T-cell (primary cell): ENCODE measurements at regions not wholly inside any gene's neighbourhood (a gene's known extent, or its start where the extent isn't known, plus 50 kb on each side); places are given as distances from the start of the nearest gene placed in this dataset.

Source experiments
- ATAC-seq, 4 experiments: fragments of 200-7000 bp in 3 of 4; fragments of 150-1000 bp in 1 of 4; cut with Tn5 transposase; replicated peaks in 1 of 4; 1 replicate in 3 of 4; 2 replicates in 1 of 4; pipeline ENCODE4 v1.10.0; 2021; ENCODE audit warnings: moderate library complexity in 3 of 4, mild to moderate bottlenecking in 2 of 4, moderate number of reproducible peaks in 1 of 4
- CTCF ChIA-PET, 2 donors: fragments of 300-600 bp; sonication (Branson Sonifier 250); formaldehyde crosslinking; loops; one replicate each; lab custom pipeline; 2022; ENCODE audit warnings: antibody characterized with exemption in 2 of 2; lab: Charles Lee
- POLR2A ChIA-PET, 2 donors: fragments of 300-600 bp; sonication (Branson Sonifier 250); formaldehyde crosslinking; loops; one replicate each; lab custom pipeline; 2022; ENCODE audit warnings: antibody characterized with exemption in 2 of 2; lab: Charles Lee
- DNase-seq, 35 experiments: peaks; one replicate each; pipeline versions ENCODE4 v3.0.0 to v3.0.0-alpha.2; 2013 to 2023
- H3K27ac ChIP-seq: one replicate; pipeline ENCODE4 v1.5.1; 2013; ENCODE audit warnings: low read length
- H3K27me3 ChIP-seq, 2 experiments: replicated peaks in 1 of 2; 1 replicate in 1 of 2; 2 replicates in 1 of 2; pipeline versions ENCODE4 v1.6.1 to v1.7.0; 2013; ENCODE audit warnings: low read length in 1 of 2, mixed read lengths in 1 of 2; ENCODE audit not compliant: control insufficient read depth in 2 of 2, insufficient read depth in 2 of 2; ENCODE audit errors: extremely low read depth in 1 of 2
- H3K36me3 ChIP-seq, 2 donors: 1 replicate in 1 of 2; 2 replicates in 1 of 2; pipeline versions ENCODE4 v1.6.1 to v1.7.0; 2013; ENCODE audit warnings: low read length in 1 of 2; ENCODE audit not compliant: control insufficient read depth in 2 of 2, insufficient read depth in 1 of 2; ENCODE audit errors: extremely low read depth in 1 of 2
- H3K4me1 ChIP-seq, 2 experiments: 1 replicate in 1 of 2; 2 replicates in 1 of 2; pipeline versions ENCODE4 v1.6.1 to v1.7.0; 2013; ENCODE audit warnings: low read length in 2 of 2, mixed read lengths in 1 of 2; ENCODE audit not compliant: insufficient read depth in 2 of 2, control insufficient read depth in 1 of 2; ENCODE audit errors: extremely low read depth in 1 of 2
- H3K4me3 ChIP-seq, 2 donors: 1 replicate in 1 of 2; 2 replicates in 1 of 2; pipeline versions ENCODE4 v1.5.1 to v1.7.0; 2013; ENCODE audit warnings: mild to moderate bottlenecking in 2 of 2, low read length in 1 of 2, moderate library complexity in 1 of 2; ENCODE audit not compliant: control insufficient read depth in 1 of 2; ENCODE audit errors: extremely low read depth in 1 of 2
- H3K9me3 ChIP-seq: 2 replicates; pipeline ENCODE4 v1.7.0; 2013
- H3K27ac Mint-ChIP-seq, 2 donors: one replicate each; pipeline ENCODE4 v1.8.0; 2020 to 2021; ENCODE audit warnings: mild to moderate bottlenecking in 2 of 2, mixed read lengths in 2 of 2
- H3K27me3 Mint-ChIP-seq, 2 donors: one replicate each; pipeline ENCODE4 v1.8.0; 2021 to 2022; ENCODE audit warnings: mixed read lengths in 2 of 2
- H3K36me3 Mint-ChIP-seq: one replicate; pipeline ENCODE4 v1.8.0; 2021; ENCODE audit warnings: mixed read lengths
- H3K4me1 Mint-ChIP-seq, 3 donors: one replicate each; pipeline ENCODE4 v1.8.0; 2020 to 2022; ENCODE audit warnings: mixed read lengths in 3 of 3, mild to moderate bottlenecking in 1 of 3
- H3K4me3 Mint-ChIP-seq, 3 donors: one replicate each; pipeline ENCODE4 v1.8.0; 2020 to 2022; ENCODE audit warnings: mild to moderate bottlenecking in 3 of 3, mixed read lengths in 3 of 3, moderate library complexity in 3 of 3
- H3K9me3 Mint-ChIP-seq, 3 donors: one replicate each; pipeline ENCODE4 v1.8.0; 2020 to 2022; ENCODE audit warnings: mixed read lengths in 3 of 3
- WGBS: methylation state at CpG from one replicate; pipeline ENCODE4 v1.1.5; 2013; ENCODE audit warnings: missing lambda C conversion rate; ENCODE audit not compliant: insufficient coverage; 5-methylcytosine and 5-hydroxymethylcytosine counted together

DNA sequence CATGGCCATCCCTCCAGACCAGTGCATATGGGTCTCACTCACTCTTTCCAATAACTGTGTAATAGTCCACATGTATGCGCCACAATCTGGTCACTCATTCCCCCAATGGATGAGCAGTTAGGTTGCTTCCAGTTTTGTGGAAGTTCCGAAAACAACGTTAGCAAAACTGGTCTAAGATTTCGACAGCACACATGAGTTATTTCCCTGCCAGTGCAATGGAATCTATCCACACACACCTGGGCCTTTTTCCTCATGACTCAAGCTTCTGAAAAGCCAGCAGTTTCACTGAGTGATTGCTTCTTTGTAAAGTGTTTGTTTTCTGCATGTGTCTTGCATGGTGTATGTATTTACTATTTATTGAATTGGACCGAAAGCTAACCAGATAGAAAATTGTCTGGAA lies 58.8 kb upstream of the FHIP2A start:
- H3K4me3 Mint-ChIP-seq, result no peak overlapping the region
- WGBS, result 93% methylated on average over 2 of the region's 5 CpGs
- peaks cover 2 to 15% of the 10 kb centered on the region in 2 experiments for H3K27me3 ChIP-seq
- H3K27ac Mint-ChIP-seq, result no peak overlapping the region
- H3K4me1 ChIP-seq, result peaks cover 7 to 8% of the 10 kb centered on the region in 2 experiments
- H3K36me3 ChIP-seq, result no peaks in the 10 kb centered on the region
- ChIA-PET POLR2A (no interaction called here), CTCF (no interaction called here)
- peaks cover 32 to 33% of the 10 kb centered on the region in 2 donors for H3K27me3 Mint-ChIP-seq
- ATAC-seq (no peak), DNase-seq (no peak)
- no peaks in the 10 kb centered on the region for H3K9me3 Mint-ChIP-seq
- H3K36me3 Mint-ChIP-seq, result no peaks in the 10 kb centered on the region
- H3K9me3 ChIP-seq, result no peaks in the 10 kb centered on the region
- no peak overlapping the region for H3K4me3 ChIP-seq
- H3K27ac ChIP-seq, result no peak overlapping the region
- peaks cover 8 to 10% (median 8%) of the 10 kb centered on the region in 3 donors for H3K4me1 Mint-ChIP-seq

DNA sequence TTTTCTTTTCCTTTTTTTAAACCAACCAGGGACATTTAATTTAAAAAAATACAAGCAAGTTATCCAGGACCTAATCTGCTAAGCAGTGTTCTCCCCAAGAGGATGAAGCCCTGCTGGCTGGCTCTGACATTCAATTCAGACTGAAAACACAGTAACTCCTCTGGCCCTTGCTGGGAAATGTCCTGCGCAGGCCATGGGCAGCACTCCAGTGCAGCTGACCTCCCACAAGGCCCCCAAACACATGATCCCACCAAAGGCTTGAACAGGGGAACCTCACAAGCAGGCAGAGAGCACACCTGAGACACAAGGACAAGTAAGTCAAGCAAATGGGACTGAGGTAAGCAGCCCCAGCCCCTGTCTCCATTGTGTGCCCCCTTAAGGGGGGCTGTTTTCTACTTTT lies 56.9 kb upstream of the FHIP2A start:
- peaks cover 8 to 10% of the 10 kb centered on the region in 2 experiments for H3K4me1 ChIP-seq
- no CpG with 5 or more reads among the region's 1 CpG for WGBS
- peaks cover 12 to 20% (median 15%) of the 10 kb centered on the region in 3 donors for H3K4me1 Mint-ChIP-seq
- H3K9me3 Mint-ChIP-seq, result no peaks in the 10 kb centered on the region
- no peaks in the 10 kb centered on the region for H3K36me3 Mint-ChIP-seq
- H3K27me3 ChIP-seq, result peaks cover 2 to 21% of the 10 kb centered on the region in 2 experiments
- ATAC-seq (no peak), DNase-seq (no peak)
- no peak overlapping the region for H3K27ac ChIP-seq
- CTCF ChIA-PET, result no interaction called here
- H3K4me3 Mint-ChIP-seq, result no peak overlapping the region
- no peaks in the 10 kb centered on the region for H3K36me3 ChIP-seq
- no peak overlapping the region for H3K27ac Mint-ChIP-seq
- no peak overlapping the region for H3K4me3 ChIP-seq
- H3K9me3 ChIP-seq, result no peaks in the 10 kb centered on the region
- POLR2A ChIA-PET, result no interaction called here
- peaks cover 33 to 39% of the 10 kb centered on the region in 2 donors for H3K27me3 Mint-ChIP-seq

DNA sequence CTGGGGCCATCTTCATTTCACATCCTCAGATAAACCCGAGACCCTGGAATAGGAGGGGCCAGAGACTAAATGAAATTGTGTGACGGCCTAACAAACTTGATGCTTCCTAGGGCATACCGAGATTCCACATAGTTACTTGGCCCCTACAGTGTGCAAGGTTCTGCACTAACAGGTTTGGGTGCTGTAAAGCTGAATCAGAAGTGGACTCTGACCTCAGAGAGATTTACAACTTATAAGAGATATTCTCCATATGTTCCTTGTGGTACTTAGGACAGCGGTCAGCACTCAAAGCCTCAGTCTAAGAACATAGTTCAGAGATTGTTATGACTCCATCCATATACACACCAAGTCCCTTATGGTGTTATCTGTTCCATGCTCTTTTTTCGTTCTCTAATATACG lies 55.1 kb upstream of the FHIP2A start:
- H3K36me3 Mint-ChIP-seq, result no peaks in the 10 kb centered on the region
- no CpG with 5 or more reads among the region's 6 CpGs for WGBS
- H3K9me3 Mint-ChIP-seq, result no peaks in the 10 kb centered on the region
- ATAC-seq (no peak), DNase-seq (no peak)
- peak overlapping the region; percentile 11 to 53 (median 39) for H3K4me3 Mint-ChIP-seq
- no peak overlapping the region for H3K27ac Mint-ChIP-seq
- Histone ChIP-seq H3K27ac (no peak overlapping the region), H3K36me3 (no peaks in the 10 kb centered on the region), H3K9me3 (no peaks in the 10 kb centered on the region), H3K27me3 (peaks cover 2 to 21% of the 10 kb centered on the region in 2 experiments), H3K4me3 (no peak overlapping the region), H3K4me1 (peaks cover 8 to 10% of the 10 kb centered on the region in 2 experiments)
- peaks cover 12 to 20% (median 15%) of the 10 kb centered on the region in 3 donors for H3K4me1 Mint-ChIP-seq
- CTCF ChIA-PET, result interaction anchor here in 1 of 2 donors (0.5 to 1.2 kb wide), 2 partner anchors 55 to 462 kb away, joined by 4 read pairs; partner anchors contain the start of gene FHIP2A
- POLR2A ChIA-PET, result no interaction called here
- H3K27me3 Mint-ChIP-seq, result peaks cover 31 to 38% of the 10 kb centered on the region in 2 donors

DNA sequence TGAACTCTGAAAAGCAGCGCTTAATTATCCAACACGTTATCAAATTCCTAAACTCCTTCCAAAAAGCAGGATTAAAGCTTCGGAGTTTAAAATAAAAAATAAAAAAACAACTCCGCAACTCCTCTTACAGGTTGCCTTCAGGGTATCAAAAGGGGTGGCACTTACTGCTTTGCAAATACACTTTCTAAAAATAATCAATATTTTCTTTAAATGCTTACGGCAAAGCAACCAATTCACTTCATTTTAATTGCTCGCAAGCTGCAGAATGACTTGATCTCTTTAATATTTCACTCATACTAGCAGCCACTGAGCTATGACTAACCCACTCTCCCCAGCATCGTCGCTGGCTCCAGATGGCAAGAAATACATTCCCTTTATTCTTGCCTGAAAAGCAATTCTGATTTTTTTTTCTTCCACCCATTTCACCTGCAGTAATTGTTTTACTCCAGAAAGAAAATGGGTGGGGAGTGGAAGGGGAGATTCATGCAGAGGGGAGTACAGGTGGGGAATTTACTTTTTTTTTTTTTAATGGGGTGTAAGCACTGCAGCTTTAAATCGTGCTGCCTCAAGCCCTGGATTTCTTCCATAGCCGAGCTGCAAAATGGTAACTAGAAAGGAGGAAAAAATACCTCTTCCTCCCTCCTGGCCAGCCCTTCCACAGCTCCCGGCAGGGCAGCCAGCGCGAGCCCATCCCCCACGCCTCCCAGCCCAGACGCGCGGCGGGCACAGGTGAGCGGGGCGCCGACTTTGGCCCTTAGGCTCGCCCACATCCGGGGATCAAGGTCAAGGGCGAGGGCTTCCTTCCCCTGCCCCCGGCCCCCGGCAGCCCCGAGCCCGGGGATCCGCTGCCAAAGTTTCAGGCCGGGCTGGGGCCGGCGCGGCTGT lies 54.2 kb upstream of the FHIP2A start:
- peak overlapping the region; percentile 53 to 69 (median 64) for H3K4me3 Mint-ChIP-seq
- peak overlapping the region; percentile 29 to 75 for H3K4me3 ChIP-seq

DNA sequence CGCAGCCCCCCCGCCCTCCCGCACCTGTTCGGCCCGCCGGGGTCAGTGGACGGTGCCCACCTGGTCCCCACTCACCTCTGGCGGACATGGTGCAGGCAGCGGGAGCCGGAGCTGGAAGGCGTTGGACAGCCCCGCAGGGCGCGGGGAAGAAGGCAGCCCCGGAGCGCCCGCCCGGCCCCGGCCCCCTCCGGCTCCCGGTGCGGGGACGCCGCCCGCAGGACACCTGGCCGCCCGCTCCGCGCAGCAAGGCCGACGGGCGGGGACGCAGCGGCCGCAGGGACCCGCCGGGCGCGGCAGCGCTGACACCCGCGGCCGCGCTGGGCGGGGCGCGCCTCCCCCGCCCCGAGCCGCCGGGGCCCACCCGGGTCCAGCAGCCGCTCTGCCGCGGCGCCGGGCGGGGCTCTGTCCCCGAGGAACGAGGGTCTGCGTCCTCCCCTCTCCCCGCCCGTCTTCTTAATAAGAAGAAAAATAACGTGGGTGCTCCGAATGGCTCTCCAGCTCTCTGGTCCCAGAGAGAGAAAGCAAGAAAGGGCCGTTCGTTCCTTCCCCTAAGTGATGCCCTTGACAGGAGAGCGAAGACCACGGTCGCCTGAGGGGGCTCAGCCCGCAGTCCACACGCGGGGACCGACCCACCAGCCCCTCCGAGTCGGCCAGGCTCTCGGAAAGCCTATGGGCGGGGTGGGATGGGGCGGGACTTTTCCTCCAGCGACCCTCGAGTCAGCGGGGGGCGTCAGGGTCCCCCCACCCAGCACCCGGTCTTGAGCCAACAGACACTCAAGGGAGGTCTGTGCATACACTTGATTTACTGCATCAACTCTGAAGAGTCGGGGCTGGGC lies 53.4 kb upstream of the FHIP2A start:
- Mint-ChIP-seq H3K27me3 (peaks cover 18 to 30% of the 10 kb centered on the region in 2 donors), H3K27ac (no peak overlapping the region), H3K9me3 (no peaks in the 10 kb centered on the region), H3K36me3 (no peaks in the 10 kb centered on the region), H3K4me1 (peaks cover 12 to 20% (median 15%) of the 10 kb centered on the region in 3 donors), H3K4me3 (peak overlapping the region; percentile 58 to 74 (median 64))
- ATAC-seq, result peak; percentile 36 to 62 (median 56)
- Histone ChIP-seq H3K4me3 (peak overlapping the region; percentile 29 to 47), H3K9me3 (no peaks in the 10 kb centered on the region), H3K27me3 (peaks cover 2 to 21% of the 10 kb centered on the region in 2 experiments), H3K36me3 (no peaks in the 10 kb centered on the region), H3K4me1 (peaks cover 8 to 10% of the 10 kb centered on the region in 2 experiments), H3K27ac (no peak overlapping the region)
- ChIA-PET POLR2A (no interaction called here), CTCF (interaction anchor here in 1 of 2 donors (1.7 kb wide), 1 partner anchor 297 kb away, joined by 7 read pairs; no protein-coding TSS in a partner anchor)
- DNase-seq, result peak in 3 of 35 experiments; percentile 0 to 12 (median 6)
- WGBS, result 7% methylated on average over 79 of the region's 85 CpGs

More for the DNA sequence above, 54.2 kb upstream of the FHIP2A start:
- peaks cover 12 to 20% (median 15%) of the 10 kb centered on the region in 3 donors for H3K4me1 Mint-ChIP-seq
- Histone ChIP-seq H3K27me3 (peaks cover 2 to 21% of the 10 kb centered on the region in 2 experiments), H3K27ac (no peak overlapping the region), H3K36me3 (no peaks in the 10 kb centered on the region), H3K4me1 (peaks cover 8 to 10% of the 10 kb centered on the region in 2 experiments), H3K9me3 (no peaks in the 10 kb centered on the region)
- POLR2A ChIA-PET, result no interaction called here
- ATAC-seq (peak; percentile 14 to 55 (median 52)), DNase-seq (peak in 5 of 35 experiments; percentile 8 to 22 (median 10))
- H3K27ac Mint-ChIP-seq, result peak overlapping the region in 1 of 2 donors; percentile 0
- H3K27me3 Mint-ChIP-seq, result peaks cover 26 to 35% of the 10 kb centered on the region in 2 donors
- 21% methylated on average over 15 of the region's 33 CpGs for WGBS
- CTCF ChIA-PET, result interaction anchor here in 1 of 2 donors (0.8 to 1.2 kb wide), 2 partner anchors 19 to 54 kb away, joined by 3 to 4 read pairs; partner anchors contain the start of gene FHIP2A
- no peaks in the 10 kb centered on the region for H3K9me3 Mint-ChIP-seq
- H3K36me3 Mint-ChIP-seq, result no peaks in the 10 kb centered on the region

DNA sequence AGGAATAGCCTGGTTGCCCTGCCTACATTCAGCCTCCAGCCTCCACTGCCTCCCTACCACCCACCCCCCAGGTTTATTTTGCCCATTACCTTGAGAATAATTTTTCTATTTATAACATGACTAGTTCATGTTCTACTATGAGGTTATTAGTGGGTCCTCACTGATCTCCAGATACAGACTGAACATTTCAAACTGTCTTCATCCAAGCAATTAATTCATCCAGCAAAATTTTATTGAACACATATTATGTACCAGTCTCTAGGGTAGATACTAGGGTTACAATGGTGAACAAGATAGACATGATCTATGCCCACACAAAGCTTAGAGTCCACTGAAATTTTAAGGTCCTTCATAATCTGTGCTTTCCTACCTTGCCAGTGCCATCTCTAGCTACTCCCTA lies 51.6 kb upstream of the FHIP2A start:
- Mint-ChIP-seq H3K4me1 (peaks cover 12 to 20% (median 15%) of the 10 kb centered on the region in 3 donors), H3K27ac (no peak overlapping the region), H3K9me3 (no peaks in the 10 kb centered on the region), H3K4me3 (no peak overlapping the region), H3K27me3 (peaks cover 17 to 23% of the 10 kb centered on the region in 2 donors), H3K36me3 (no peaks in the 10 kb centered on the region)
- POLR2A ChIA-PET, result interaction anchor here in 1 of 2 donors (0.8 kb wide), 1 partner anchor 251 kb away, joined by 3 read pairs; no protein-coding TSS in a partner anchor
- H3K4me1 ChIP-seq, result peaks cover 8 to 10% of the 10 kb centered on the region in 2 experiments
- peaks cover 2 to 9% of the 10 kb centered on the region in 2 experiments for H3K27me3 ChIP-seq
- no peak overlapping the region for H3K4me3 ChIP-seq
- no peaks in the 10 kb centered on the region for H3K9me3 ChIP-seq
- H3K36me3 ChIP-seq, result no peaks in the 10 kb centered on the region
- CTCF ChIA-PET, result interaction anchor here in 1 of 2 donors (0.6 kb wide), 1 partner anchor 962 kb away, joined by 3 read pairs; no protein-coding TSS in a partner anchor
- H3K27ac ChIP-seq, result no peak overlapping the region
- ATAC-seq (peak in 1 of 4 experiments; percentile 12), DNase-seq (no peak)
